ENCODE measurements at regions not wholly inside any gene's neighbourhood (a gene's known extent, or its start where the extent isn't known, plus 50 kb on each side); places are given as distances from the start of the nearest gene placed in this dataset.

DNA sequence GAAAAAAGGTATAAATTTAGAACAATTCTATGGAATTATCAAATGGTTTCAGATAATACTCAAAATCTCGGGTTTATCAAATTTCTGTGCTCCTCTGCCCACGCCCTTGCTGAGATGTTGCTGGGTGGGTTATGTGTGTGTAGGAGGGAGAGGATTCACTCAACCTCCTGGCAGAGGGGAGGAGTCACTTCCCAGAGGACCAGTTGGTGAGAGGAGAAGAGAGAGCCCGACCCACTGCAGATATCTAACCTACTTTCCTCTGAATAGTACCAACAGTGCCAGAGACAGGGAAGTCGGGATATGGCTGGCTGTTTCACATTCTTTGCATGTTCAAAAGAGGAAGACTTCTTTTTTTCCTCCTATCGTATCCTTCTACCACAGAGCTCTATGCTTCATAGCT, 187.1 kb upstream of the MAN1A1 start:
- TF ChIP-seq CTCF (conservative IDR thresholded peaks at IDR 0.05; ENCODE audit: low read depth in 2 of 2) = no peak
- no peak for TF ChIP-seq POLR2AphosphoS5 (IDR thresholded peaks at IDR 0.05; ENCODE audit: low read depth)
- TF ChIP-seq ZNF331 (CRISPR knock-in tag; IDR thresholded peaks at IDR 0.05; ENCODE audit: low read depth) = no peak
- no peak for TF ChIP-seq EZH2 (IDR thresholded peaks at IDR 0.05; ENCODE audit: low read depth, unreplicated experiment)
- TF ChIP-seq, protein P1, sequence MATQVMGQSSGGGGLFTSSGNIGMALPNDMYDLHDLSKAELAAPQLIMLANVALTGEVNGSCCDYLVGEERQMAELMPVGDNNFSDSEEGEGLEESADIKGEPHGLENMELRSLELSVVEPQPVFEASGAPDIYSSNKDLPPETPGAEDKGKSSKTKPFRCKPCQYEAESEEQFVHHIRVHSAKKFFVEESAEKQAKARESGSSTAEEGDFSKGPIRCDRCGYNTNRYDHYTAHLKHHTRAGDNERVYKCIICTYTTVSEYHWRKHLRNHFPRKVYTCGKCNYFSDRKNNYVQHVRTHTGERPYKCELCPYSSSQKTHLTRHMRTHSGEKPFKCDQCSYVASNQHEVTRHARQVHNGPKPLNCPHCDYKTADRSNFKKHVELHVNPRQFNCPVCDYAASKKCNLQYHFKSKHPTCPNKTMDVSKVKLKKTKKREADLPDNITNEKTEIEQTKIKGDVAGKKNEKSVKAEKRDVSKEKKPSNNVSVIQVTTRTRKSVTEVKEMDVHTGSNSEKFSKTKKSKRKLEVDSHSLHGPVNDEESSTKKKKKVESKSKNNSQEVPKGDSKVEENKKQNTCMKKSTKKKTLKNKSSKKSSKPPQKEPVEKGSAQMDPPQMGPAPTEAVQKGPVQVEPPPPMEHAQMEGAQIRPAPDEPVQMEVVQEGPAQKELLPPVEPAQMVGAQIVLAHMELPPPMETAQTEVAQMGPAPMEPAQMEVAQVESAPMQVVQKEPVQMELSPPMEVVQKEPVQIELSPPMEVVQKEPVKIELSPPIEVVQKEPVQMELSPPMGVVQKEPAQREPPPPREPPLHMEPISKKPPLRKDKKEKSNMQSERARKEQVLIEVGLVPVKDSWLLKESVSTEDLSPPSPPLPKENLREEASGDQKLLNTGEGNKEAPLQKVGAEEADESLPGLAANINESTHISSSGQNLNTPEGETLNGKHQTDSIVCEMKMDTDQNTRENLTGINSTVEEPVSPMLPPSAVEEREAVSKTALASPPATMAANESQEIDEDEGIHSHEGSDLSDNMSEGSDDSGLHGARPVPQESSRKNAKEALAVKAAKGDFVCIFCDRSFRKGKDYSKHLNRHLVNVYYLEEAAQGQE (IDR thresholded peaks at IDR 0.05; ENCODE audit: unreplicated experiment) = no peak
- no peak for TF ChIP-seq ZNF114 (CRISPR knock-in tag; IDR thresholded peaks at IDR 0.05)
- TF ChIP-seq EZH2phosphoT487 (IDR thresholded peaks at IDR 0.05; ENCODE audit: unreplicated experiment) = no peak
- TF ChIP-seq, protein P2, sequence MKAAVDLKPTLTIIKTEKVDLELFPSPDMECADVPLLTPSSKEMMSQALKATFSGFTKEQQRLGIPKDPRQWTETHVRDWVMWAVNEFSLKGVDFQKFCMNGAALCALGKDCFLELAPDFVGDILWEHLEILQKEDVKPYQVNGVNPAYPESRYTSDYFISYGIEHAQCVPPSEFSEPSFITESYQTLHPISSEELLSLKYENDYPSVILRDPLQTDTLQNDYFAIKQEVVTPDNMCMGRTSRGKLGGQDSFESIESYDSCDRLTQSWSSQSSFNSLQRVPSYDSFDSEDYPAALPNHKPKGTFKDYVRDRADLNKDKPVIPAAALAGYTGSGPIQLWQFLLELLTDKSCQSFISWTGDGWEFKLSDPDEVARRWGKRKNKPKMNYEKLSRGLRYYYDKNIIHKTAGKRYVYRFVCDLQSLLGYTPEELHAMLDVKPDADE (IDR thresholded peaks at IDR 0.05) = no peak
- TF ChIP-seq CREB1 (CRISPR knock-in tag; IDR thresholded peaks at IDR 0.05; ENCODE audit: low read depth) = no peak
- TF ChIP-seq, protein P3, sequence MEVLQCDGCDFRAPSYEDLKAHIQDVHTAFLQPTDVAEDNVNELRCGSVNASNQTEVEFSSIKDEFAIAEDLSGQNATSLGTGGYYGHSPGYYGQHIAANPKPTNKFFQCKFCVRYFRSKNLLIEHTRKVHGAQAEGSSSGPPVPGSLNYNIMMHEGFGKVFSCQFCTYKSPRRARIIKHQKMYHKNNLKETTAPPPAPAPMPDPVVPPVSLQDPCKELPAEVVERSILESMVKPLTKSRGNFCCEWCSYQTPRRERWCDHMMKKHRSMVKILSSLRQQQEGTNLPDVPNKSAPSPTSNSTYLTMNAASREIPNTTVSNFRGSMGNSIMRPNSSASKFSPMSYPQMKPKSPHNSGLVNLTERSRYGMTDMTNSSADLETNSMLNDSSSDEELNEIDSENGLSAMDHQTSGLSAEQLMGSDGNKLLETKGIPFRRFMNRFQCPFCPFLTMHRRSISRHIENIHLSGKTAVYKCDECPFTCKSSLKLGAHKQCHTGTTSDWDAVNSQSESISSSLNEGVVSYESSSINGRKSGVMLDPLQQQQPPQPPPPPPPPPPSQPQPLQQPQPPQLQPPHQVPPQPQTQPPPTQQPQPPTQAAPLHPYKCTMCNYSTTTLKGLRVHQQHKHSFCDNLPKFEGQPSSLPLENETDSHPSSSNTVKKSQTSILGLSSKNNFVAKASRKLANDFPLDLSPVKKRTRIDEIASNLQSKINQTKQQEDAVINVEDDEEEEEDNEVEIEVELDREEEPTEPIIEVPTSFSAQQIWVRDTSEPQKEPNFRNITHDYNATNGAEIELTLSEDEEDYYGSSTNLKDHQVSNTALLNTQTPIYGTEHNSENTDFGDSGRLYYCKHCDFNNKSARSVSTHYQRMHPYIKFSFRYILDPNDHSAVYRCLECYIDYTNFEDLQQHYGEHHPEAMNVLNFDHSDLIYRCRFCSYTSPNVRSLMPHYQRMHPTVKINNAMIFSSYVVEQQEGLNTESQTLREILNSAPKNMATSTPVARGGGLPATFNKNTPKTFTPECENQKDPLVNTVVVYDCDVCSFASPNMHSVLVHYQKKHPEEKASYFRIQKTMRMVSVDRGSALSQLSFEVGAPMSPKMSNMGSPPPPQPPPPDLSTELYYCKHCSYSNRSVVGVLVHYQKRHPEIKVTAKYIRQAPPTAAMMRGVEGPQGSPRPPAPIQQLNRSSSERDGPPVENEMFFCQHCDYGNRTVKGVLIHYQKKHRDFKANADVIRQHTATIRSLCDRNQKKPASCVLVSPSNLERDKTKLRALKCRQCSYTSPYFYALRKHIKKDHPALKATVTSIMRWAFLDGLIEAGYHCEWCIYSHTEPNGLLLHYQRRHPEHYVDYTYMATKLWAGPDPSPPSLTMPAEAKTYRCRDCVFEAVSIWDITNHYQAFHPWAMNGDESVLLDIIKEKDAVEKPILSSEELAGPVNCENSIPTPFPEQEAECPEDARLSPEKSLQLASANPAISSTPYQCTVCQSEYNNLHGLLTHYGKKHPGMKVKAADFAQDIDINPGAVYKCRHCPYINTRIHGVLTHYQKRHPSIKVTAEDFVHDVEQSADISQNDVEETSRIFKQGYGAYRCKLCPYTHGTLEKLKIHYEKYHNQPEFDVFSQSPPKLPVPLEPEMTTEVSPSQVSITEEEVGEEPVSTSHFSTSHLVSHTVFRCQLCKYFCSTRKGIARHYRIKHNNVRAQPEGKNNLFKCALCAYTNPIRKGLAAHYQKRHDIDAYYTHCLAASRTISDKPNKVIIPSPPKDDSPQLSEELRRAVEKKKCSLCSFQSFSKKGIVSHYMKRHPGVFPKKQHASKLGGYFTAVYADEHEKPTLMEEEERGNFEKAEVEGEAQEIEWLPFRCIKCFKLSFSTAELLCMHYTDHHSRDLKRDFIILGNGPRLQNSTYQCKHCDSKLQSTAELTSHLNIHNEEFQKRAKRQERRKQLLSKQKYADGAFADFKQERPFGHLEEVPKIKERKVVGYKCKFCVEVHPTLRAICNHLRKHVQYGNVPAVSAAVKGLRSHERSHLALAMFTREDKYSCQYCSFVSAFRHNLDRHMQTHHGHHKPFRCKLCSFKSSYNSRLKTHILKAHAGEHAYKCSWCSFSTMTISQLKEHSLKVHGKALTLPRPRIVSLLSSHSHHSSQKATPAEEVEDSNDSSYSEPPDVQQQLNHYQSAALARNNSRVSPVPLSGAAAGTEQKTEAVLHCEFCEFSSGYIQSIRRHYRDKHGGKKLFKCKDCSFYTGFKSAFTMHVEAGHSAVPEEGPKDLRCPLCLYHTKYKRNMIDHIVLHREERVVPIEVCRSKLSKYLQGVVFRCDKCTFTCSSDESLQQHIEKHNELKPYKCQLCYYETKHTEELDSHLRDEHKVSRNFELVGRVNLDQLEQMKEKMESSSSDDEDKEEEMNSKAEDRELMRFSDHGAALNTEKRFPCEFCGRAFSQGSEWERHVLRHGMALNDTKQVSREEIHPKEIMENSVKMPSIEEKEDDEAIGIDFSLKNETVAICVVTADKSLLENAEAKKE (CRISPR knock-in tag; IDR thresholded peaks at IDR 0.05) = no peak
- TF ChIP-seq NANOG (IDR thresholded peaks at IDR 0.05; ENCODE audit: borderline replicate concordance) = no peak
- no peak for TF ChIP-seq STAT1 (IDR thresholded peaks at IDR 0.05; ENCODE audit: unreplicated experiment)
